ENCODE measurements at regions not wholly inside any gene's neighbourhood (a gene's known extent, or its start where the extent isn't known, plus 50 kb on each side); places are given as distances from the start of the nearest gene placed in this dataset.

- TF ChIP-seq JUNB (IDR thresholded peaks at IDR 0.05; ENCODE audit: unreplicated experiment) (no peak), ZNF114 (CRISPR knock-in tag; IDR thresholded peaks at IDR 0.05) (no peak), EZH2 (IDR thresholded peaks at IDR 0.05; ENCODE audit: low read depth, unreplicated experiment) (no peak), REST (IDR thresholded peaks at IDR 0.05; ENCODE audit: unreplicated experiment) (no peak), EZH2phosphoT487 (IDR thresholded peaks at IDR 0.05; ENCODE audit: unreplicated experiment) (no peak), STAT1 (IDR thresholded peaks at IDR 0.05; ENCODE audit: unreplicated experiment) (no peak)
Observed at GRCh38 chr13:111007209-111007608, 92.3 kb upstream of the ANKRD10 start (continued).

DNA sequence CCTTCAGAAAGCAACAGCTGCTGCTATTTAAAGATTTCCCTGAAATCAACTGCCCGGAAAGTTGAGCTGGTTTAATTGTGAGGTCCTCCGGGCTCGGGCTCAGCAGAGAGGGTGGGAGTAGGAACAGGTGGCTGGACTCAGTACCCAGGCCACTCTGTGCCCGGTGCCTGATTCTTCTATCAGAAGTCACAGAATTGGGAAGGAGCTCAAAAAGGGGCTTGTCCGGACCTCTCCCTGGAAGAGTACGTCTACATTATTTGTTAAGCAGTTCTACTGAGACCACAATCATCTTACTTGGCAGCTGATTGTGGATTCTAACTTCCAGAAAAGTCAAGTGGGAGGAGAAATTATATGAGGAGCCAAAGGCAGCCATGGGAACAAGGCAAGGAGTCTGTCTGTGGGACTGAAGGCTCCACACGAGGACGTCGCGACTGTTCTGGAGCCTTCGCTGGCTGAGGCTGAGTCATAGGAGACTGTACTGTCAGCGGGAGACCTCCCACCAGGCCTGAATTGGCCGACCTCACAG, 91.7 kb upstream of the ANKRD10 start:
- Histone ChIP-seq H3K79me2 (replicated peaks; ENCODE audit: insufficient read depth) (no peaks in the 10 kb centered on the region), H3K4me1 (ENCODE audit: insufficient read depth) (no peaks in the 10 kb centered on the region; the same call in 1 of the 2 replicates), H2AFZ (peak overlapping the region; percentile 96), H3K36me3 (ENCODE audit: insufficient read depth) (no peaks in the 10 kb centered on the region), H3K4me3 (no peak overlapping the region), H3K27me3 (ENCODE audit: insufficient read depth) (no peaks in the 10 kb centered on the region), H3K27ac (ENCODE audit: low read depth) (no peak overlapping the region), H3K9me2 (ENCODE audit: insufficient read depth) (no peaks in the 10 kb centered on the region), H3F3A (replicated peaks; ENCODE audit: low read depth) (no peaks in the 10 kb centered on the region), H4K20me1 (replicated peaks; ENCODE audit: insufficient read depth) (no peaks in the 10 kb centered on the region), H3K4me2 (no peak overlapping the region)
- TF ChIP-seq JUNB (IDR thresholded peaks at IDR 0.05; ENCODE audit: unreplicated experiment) (no peak), CTCF (conservative IDR thresholded peaks at IDR 0.05; ENCODE audit: low read depth in 2 of 2) (no peak), CREB1 (CRISPR knock-in tag; IDR thresholded peaks at IDR 0.05; ENCODE audit: low read depth) (no peak), ETS1 (IDR thresholded peaks at IDR 0.05) (no peak), EZH2 (IDR thresholded peaks at IDR 0.05; ENCODE audit: low read depth, unreplicated experiment) (no peak)
- ATAC-seq (peak; percentile 79), DNase-seq (ENCODE audit: low spot score) (peak; percentile 19)
- Mint-ChIP-seq H3K9me3 (no peaks in the 10 kb centered on the region), H3K27me3 (ENCODE audit: insufficient read depth, low read depth, poor library complexity) (no peaks in the 10 kb centered on the region), H3K4me3 (no peak overlapping the region), H3K27ac (no peak overlapping the region; the same call in 1 of the 2 replicates), H3K36me3 (ENCODE audit: low read depth) (no peaks in the 10 kb centered on the region), H3K4me1 (peaks cover 9% of the 10 kb centered on the region; the same call in 2 of the 3 replicates)

Data from GM23338 (cell line).